Endothelial cell of umbilical vein (primary cell): ENCODE measurements at regions not wholly inside any gene's neighbourhood (a gene's known extent, or its start where the extent isn't known, plus 50 kb on each side); places are given as distances from the start of the nearest gene placed in this dataset.

ENCODE experiments used
- BruUV-seq: library from RNA; stranded (reverse); fragments of 400-500 nt; replicated peaks from 2 replicates; lab custom pipeline; 2021; lab: Mats Ljungman, UMichigan
- CTCF ChIA-PET: fragments of 300-600, 350-600 bp; sonication (Branson Sonifier 250); formaldehyde crosslinking; loops from one replicate; lab custom pipeline; 2021; ENCODE audit warnings: antibody characterized with exemption, inconsistent platforms; lab: Charles Lee
- POLR2A ChIA-PET: fragments of 300-600, 350-600 bp; sonication (Branson Sonifier 250); formaldehyde crosslinking; loops from one replicate; lab custom pipeline; 2021; ENCODE audit warnings: antibody characterized with exemption, inconsistent platforms; lab: Charles Lee
- DNase-seq: peaks from one replicate; pipeline ENCODE4 v3.0.0-alpha.2; 2011; ENCODE audit warnings: low read depth, low spot score
- FAIRE-seq: peaks from 2 replicates; lab custom pipeline; 2011; peaks lifted over from hg19 to GRCh38; lab: Jason Lieb, UNC
- H2AFZ ChIP-seq: 2 replicates; pipeline ENCODE4 v1.6.0; 2012; ENCODE audit warnings: low read depth, low read length, control low read depth, inconsistent platforms
- H3K27ac ChIP-seq: 2 replicates; pipeline ENCODE4 v1.5.1; 2011; ENCODE audit warnings: low read depth, mild to moderate bottlenecking, control low read depth, low read length, moderate library complexity; ENCODE audit not compliant: insufficient read depth
- H3K27me3 ChIP-seq, 2 experiments: 2 replicates each; pipeline versions ENCODE4 v1.6.0 to v1.6.1; 2011; ENCODE audit warnings: low read length in 2 of 2, mixed read lengths in 1 of 2; ENCODE audit not compliant: control insufficient read depth in 2 of 2, insufficient read depth in 2 of 2
- H3K36me3 ChIP-seq, 2 experiments: 2 replicates in 1 of 2; 3 replicates in 1 of 2; pipeline ENCODE4 v1.5.1; 2011; ENCODE audit warnings: low read length in 2 of 2, mild to moderate bottlenecking in 1 of 2, moderate library complexity in 1 of 2; ENCODE audit not compliant: control insufficient read depth in 2 of 2, insufficient read depth in 2 of 2; ENCODE audit errors: extremely low read depth in 1 of 2
- H3K4me1 ChIP-seq: 3 replicates; pipeline ENCODE4 v1.5.1; 2011; ENCODE audit warnings: mild to moderate bottlenecking, low read length; ENCODE audit not compliant: control insufficient read depth, insufficient read depth; ENCODE audit errors: extremely low read depth
- H3K4me2 ChIP-seq: 2 replicates; pipeline ENCODE4 v1.6.1; 2011; ENCODE audit warnings: low read length, control low read depth, mixed read lengths; ENCODE audit not compliant: insufficient read depth
- H3K4me3 ChIP-seq, 3 experiments: fragments of 200-600 bp in 1 of 3; sonication (generic), shearing (Covaris generic) in 1 of 3; replicated peaks in 1 of 3; 2 replicates each; pipeline ENCODE4 v1.5.1; 2011 to 2016; ENCODE audit warnings: control low read depth in 3 of 3, low read length in 3 of 3, mild to moderate bottlenecking in 2 of 3, inconsistent platforms in 1 of 3, low read depth in 1 of 3, moderate library complexity in 1 of 3; ENCODE audit not compliant: insufficient read depth in 1 of 3
- H3K79me2 ChIP-seq: 2 replicates; pipeline ENCODE4 v1.6.0; 2012; ENCODE audit warnings: low read length, inconsistent platforms; ENCODE audit not compliant: control insufficient read depth, insufficient read depth
- H3K9ac ChIP-seq: replicated peaks from 2 replicates; pipeline ENCODE3; 2011; ENCODE audit warnings: low read length, control low read depth; ENCODE audit not compliant: insufficient read depth; ENCODE audit errors: extremely low read depth
- H3K9me1 ChIP-seq: replicated peaks from 3 replicates; pipeline ENCODE4 v1.6.0; 2011; ENCODE audit warnings: mild to moderate bottlenecking, low read length; ENCODE audit not compliant: control insufficient read depth, insufficient read depth; ENCODE audit errors: extremely low read depth
- H3K9me3 ChIP-seq: replicated peaks from 2 replicates; pipeline ENCODE4 v1.5.1; 2012; ENCODE audit warnings: low read length, inconsistent platforms; ENCODE audit not compliant: control insufficient read depth, insufficient read depth
- H4K20me1 ChIP-seq: replicated peaks from 2 replicates; pipeline ENCODE3; 2011; ENCODE audit warnings: mild to moderate bottlenecking, low read length; ENCODE audit not compliant: control insufficient read depth, insufficient read depth; ENCODE audit errors: extremely low read depth
- EZH2 ChIP-seq: IDR thresholded peaks from 2 replicates; pipeline ENCODE4 v1.6.1; 2012; ENCODE audit warnings: borderline replicate concordance, low read depth, mild to moderate bottlenecking, moderate library complexity, low read length, inconsistent platforms; ENCODE audit not compliant: severe bottlenecking
- FOS ChIP-seq: IDR thresholded peaks from 2 replicates; pipeline ENCODE4 v1.6.1; 2011; ENCODE audit warnings: mild to moderate bottlenecking, low read length, moderate library complexity, borderline replicate concordance; ENCODE audit not compliant: insufficient read depth
- GATA2 ChIP-seq: IDR thresholded peaks from 2 replicates; pipeline ENCODE4 v1.7.0; 2011; ENCODE audit warnings: low read depth, mild to moderate bottlenecking, moderate library complexity, mixed read lengths, low read length; ENCODE audit not compliant: insufficient read length, insufficient read depth
- JUN ChIP-seq: IDR thresholded peaks from 2 replicates; pipeline ENCODE4 v1.6.1; 2011; ENCODE audit warnings: borderline replicate concordance, low read depth; ENCODE audit not compliant: insufficient read length, insufficient read depth
- MAX ChIP-seq: IDR thresholded peaks from 2 replicates; pipeline ENCODE4 v1.6.1; 2011; ENCODE audit not compliant: insufficient read depth, insufficient read length
- MYC ChIP-seq: IDR thresholded peaks from one replicate; pipeline ENCODE4 v1.6.1; 2011; ENCODE audit warnings: mild to moderate bottlenecking, low read depth, low read length
- POLR2A ChIP-seq: IDR thresholded peaks from 2 replicates; pipeline ENCODE4 v1.6.1; 2012; ENCODE audit warnings: low read depth, mild to moderate bottlenecking, control low read depth, low read length
- POLR2AphosphoS5 ChIP-seq: IDR thresholded peaks from 2 replicates; pipeline ENCODE4 v1.6.1; 2012; ENCODE audit warnings: low read depth, mild to moderate bottlenecking, control low read depth, low read length, moderate library complexity; ENCODE audit not compliant: insufficient read depth
- dilution Hi-C: fragments of 300-500 bp; cut with MboI; formaldehyde crosslinking; loops from one replicate; pipeline ENCODE4 v1.15.0; 2019; ENCODE audit warnings: low sequenced_read_pairs; ENCODE audit not compliant: extremely low pct_ligation_motif_present
- intact Hi-C: fragments of 100-400 bp; cut with micrococcal nuclease; formaldehyde crosslinking; loops from one replicate; pipeline ENCODE4 v1.10.0; 2022
- TF ChIP-seq, protein P1 (sequence below), 2 donors: IDR thresholded peaks; 1 replicate in 1 of 2; 2 replicates in 1 of 2; pipeline ENCODE4 v1.5.1; 2011; ENCODE audit warnings: low read length in 2 of 2, mild to moderate bottlenecking in 2 of 2, moderate library complexity in 2 of 2, control low read depth in 1 of 2, inconsistent platforms in 1 of 2, low read depth in 1 of 2; ENCODE audit not compliant: insufficient read depth in 1 of 2; ENCODE audit errors: extremely low read depth in 1 of 2

DNA sequence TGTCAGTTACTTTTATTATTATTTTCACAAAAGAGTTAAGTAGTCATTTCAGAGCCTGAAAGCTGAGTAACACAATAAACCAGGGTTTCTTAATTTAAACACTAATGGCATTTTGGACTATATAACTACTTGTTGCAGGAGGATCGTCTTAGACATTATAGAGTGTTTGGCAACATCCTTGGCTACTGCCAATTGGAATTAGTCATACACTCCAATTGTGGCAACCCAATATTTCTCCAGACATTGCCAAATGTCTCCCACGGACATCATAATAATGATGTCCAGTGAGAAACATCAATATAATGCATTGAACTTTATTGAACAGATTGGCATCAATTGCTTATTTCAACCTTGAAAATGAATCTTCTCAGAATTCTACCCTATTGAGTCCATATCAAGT lies 441.9 kb upstream of the ADGRL4 start:
- FAIRE-seq: no peak
- H4K20me1 ChIP-seq: no peaks in the 10 kb centered on the region
- no peak overlapping the region for H3K27ac ChIP-seq
- no peaks in the 10 kb centered on the region for H3K79me2 ChIP-seq
- no peaks in the 10 kb centered on the region for H3K36me3 ChIP-seq
- H3K9me1 ChIP-seq: no peaks in the 10 kb centered on the region
- H3K4me1 ChIP-seq: no peaks in the 10 kb centered on the region
- no TSS peak for BruUV-seq
- DNase-seq: no peak
- dilution Hi-C loops: no loop called here
- no peak for TF ChIP-seq GATA2
- no peak for TF ChIP-seq JUN
- TF ChIP-seq, protein P1, sequence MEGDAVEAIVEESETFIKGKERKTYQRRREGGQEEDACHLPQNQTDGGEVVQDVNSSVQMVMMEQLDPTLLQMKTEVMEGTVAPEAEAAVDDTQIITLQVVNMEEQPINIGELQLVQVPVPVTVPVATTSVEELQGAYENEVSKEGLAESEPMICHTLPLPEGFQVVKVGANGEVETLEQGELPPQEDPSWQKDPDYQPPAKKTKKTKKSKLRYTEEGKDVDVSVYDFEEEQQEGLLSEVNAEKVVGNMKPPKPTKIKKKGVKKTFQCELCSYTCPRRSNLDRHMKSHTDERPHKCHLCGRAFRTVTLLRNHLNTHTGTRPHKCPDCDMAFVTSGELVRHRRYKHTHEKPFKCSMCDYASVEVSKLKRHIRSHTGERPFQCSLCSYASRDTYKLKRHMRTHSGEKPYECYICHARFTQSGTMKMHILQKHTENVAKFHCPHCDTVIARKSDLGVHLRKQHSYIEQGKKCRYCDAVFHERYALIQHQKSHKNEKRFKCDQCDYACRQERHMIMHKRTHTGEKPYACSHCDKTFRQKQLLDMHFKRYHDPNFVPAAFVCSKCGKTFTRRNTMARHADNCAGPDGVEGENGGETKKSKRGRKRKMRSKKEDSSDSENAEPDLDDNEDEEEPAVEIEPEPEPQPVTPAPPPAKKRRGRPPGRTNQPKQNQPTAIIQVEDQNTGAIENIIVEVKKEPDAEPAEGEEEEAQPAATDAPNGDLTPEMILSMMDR (IDR thresholded peaks at IDR 0.05; ENCODE audit: extremely low read depth in 1 of 2, insufficient read depth in 1 of 2, low read depth in 1 of 2, low read length in 2 of 2): no peak
- no peak for TF ChIP-seq MYC
- no peak for TF ChIP-seq POLR2AphosphoS5
- no peak for TF ChIP-seq EZH2
- no peak for TF ChIP-seq MAX
- TF ChIP-seq POLR2A: no peak
- no peak for TF ChIP-seq FOS
- ChIA-PET CTCF (interaction anchor here (1.0 kb wide), 1 partner anchor 8 kb away, joined by 3 read pairs; no protein-coding TSS in a partner anchor), POLR2A (no interaction called here)
- no peak overlapping the region for H3K9ac ChIP-seq
- intact Hi-C loops: no loop called here
- no peak overlapping the region for H3K4me3 ChIP-seq
- H3K9me3 ChIP-seq: no peaks in the 10 kb centered on the region
- no peak overlapping the region for H2AFZ ChIP-seq
- H3K4me2 ChIP-seq: no peak overlapping the region
- no peaks in the 10 kb centered on the region for H3K27me3 ChIP-seq
